ENCODE measurements at regions not wholly inside any gene's neighbourhood (a gene's known extent, or its start where the extent isn't known, plus 50 kb on each side); places are given as distances from the start of the nearest gene placed in this dataset.
"Not testable (repeated sequence)": the region's sequence is repeated elsewhere in the genome, so short reads cannot be mapped to it uniquely, and the experiment has no call there.

DNA sequence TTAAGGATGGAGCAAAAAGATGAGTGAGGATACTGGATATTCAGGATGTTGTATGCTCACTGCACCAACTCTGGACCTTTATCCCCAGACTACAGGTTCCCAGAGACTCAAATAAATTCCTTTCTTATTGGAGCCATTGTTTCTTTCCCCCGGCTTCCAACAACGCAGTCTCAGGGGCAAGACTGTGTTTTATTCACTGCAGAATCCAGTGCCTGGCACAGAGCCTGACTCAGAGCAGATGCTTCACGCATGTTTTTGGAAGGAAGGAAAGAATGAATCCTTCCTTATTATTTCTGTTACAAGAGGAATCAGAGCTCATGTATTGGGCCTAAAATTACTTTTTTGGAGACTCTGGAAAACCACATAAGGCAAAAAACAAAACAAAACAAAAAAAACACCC is 96.0 kb upstream of the VGLL4 start:
- Mint-ChIP-seq H3K4me1 (peaks cover 4% of the 10 kb centered on the region), H3K9me3 (no peaks in the 10 kb centered on the region), H3K27me3 (no peaks in the 10 kb centered on the region), H3K4me3 (no peak overlapping the region), H3K36me3 (ENCODE audit: low read depth) (no peaks in the 10 kb centered on the region), H3K27ac (no peak overlapping the region)
- no peak for DNase-seq
- POLR2A ChIA-PET, result no interaction called here
- CTCF ChIA-PET, result no interaction called here

DNA sequence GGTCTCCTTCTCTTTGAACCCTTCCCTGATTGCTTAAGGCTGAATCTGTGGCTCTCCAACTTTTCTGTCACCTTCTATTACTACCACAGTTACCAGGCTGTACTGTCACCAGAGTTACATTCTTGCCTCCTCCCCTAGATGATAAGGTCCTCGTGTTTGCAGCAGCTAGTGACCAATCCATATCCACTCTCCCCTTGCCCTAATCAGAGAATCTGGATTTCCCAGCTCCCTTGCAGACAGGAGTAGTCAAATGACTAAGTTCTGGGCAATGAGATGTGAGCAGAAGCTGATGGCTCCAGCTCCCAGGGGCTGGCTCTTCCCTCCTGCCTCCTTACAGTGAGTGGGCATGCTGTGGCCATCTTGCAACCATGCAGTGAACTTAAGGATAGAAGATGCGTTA is 95.4 kb upstream of the VGLL4 start:
- CTCF ChIA-PET, result no interaction called here
- Mint-ChIP-seq H3K4me1 (peaks cover 4% of the 10 kb centered on the region), H3K27me3 (no peaks in the 10 kb centered on the region), H3K27ac (no peak overlapping the region), H3K9me3 (no peaks in the 10 kb centered on the region), H3K4me3 (no peak overlapping the region), H3K36me3 (ENCODE audit: low read depth) (no peaks in the 10 kb centered on the region)
- DNase-seq, result no peak
- POLR2A ChIA-PET, result no interaction called here

DNA sequence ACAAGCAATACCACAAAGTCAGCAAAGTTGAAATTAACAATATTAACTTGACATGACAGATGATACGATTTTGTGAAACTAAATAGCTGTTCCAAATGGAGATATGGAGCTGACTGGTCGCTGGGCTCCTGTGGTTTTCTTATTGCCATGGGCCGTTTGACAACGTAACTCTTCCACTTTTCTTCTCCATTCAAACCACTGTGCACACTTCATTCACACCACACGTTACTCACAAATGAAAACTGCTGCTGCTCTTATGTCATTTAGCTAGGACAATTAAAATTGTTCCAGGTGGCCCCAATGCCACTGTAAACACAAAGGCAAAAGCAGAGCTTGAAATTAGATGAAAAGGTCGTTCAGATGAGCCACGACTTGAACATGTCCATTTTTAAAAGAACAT is 94.0 kb upstream of the VGLL4 start:
- Mint-ChIP-seq H3K36me3 (ENCODE audit: low read depth) (no peaks in the 10 kb centered on the region), H3K27me3 (no peaks in the 10 kb centered on the region), H3K27ac (no peak overlapping the region), H3K4me3 (no peak overlapping the region), H3K4me1 (peaks cover 4% of the 10 kb centered on the region), H3K9me3 (no peaks in the 10 kb centered on the region)
- no peak for DNase-seq
- ChIA-PET CTCF (interaction anchor here (0.6 to 1.2 kb wide), 2 partner anchors 10 to 103 kb away, joined by 3 to 7 read pairs; no protein-coding TSS in a partner anchor), POLR2A (no interaction called here)

DNA sequence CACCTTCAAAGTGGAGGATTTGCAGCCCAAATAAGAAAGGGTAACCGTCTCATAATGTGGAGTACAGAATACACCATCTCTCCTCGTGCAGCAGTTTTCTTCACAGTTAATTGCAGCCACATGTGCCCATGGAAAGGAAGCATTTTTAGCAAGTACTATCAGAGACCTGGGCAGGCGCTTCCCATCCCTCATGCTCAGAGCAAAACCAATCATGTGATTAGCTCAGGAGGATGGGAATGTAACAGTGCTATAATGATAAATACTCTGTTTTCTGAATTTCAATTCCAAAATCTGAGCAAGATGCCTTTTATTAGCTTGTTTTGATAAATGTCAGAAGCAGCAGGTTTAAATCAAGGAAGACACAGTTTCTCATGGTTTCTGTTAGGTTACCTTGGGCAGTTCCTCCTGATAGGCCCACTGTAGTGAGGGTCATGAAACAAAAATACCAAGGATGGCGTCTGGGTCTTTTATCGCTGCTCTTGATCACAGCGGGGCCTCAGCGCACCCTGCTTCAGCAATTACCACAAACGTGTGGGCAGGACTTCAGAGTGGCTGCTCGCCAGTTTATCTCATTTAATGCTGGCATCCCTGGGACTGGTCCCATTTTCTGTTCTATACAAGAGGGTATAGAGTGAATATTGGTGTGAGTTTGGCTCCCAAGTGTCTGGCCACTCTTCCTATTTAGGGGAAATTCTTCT is 92.6 kb upstream of the VGLL4 start:
- no peak overlapping the region for H3K4me3 Mint-ChIP-seq
- H3K4me1 Mint-ChIP-seq, result peaks cover 4% of the 10 kb centered on the region
- POLR2A ChIA-PET, result no interaction called here
- no peaks in the 10 kb centered on the region for H3K9me3 Mint-ChIP-seq
- DNase-seq, result no peak
- no peaks in the 10 kb centered on the region for H3K36me3 Mint-ChIP-seq (ENCODE audit: low read depth)
- H3K27me3 Mint-ChIP-seq, result peaks cover 2% of the 10 kb centered on the region
- CTCF ChIA-PET, result no interaction called here
- H3K27ac Mint-ChIP-seq, result no peak overlapping the region

DNA sequence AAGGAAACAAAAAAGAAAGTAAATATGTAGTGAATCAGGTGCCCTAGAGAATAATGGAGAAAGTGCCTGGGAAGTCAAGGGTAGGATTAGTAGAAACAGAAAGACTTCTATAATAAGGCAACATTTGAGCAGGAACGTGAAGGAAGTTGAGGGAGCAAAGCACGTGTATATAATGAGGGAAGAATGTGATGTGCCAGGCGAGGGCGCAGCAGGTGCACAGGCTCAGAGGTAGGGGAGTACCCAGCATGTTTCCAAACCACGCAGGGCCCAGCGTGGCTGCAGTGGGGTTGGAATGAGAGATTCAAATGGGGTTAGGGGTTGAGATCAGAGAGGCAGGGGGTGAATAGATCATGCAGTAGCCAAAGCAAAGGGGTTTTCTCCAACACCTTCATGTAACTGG is 91.9 kb upstream of the VGLL4 start:
- POLR2A ChIA-PET, result no interaction called here
- Mint-ChIP-seq H3K27me3 (peaks cover 3% of the 10 kb centered on the region), H3K9me3 (no peaks in the 10 kb centered on the region), H3K36me3 (ENCODE audit: low read depth) (no peaks in the 10 kb centered on the region), H3K4me1 (peaks cover 4% of the 10 kb centered on the region), H3K27ac (no peak overlapping the region), H3K4me3 (no peak overlapping the region)
- no peak for DNase-seq
- CTCF ChIA-PET, result no interaction called here

DNA sequence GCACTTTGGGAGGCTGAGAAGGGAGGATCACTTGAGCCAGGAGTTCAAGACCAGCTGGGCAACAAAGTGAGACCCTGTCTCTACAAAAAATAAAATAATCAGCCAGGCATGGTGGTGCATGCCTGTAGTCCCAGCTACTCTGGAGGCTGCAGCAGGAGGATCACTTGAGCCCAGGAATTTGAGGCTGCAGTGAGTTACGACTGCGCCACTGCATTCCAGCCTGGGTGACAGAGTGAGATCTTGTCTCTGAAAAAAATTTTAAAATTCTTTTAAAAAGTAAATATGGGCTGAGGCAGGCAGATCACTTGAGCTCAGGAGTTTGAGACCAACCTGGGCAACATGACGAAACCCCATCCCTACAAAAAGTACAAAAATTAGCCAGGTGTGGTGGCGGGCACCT is 91.4 kb upstream of the VGLL4 start:
- H3K4me3 Mint-ChIP-seq; H3K36me3 Mint-ChIP-seq (ENCODE audit: low read depth); CTCF ChIA-PET; H3K27ac Mint-ChIP-seq; DNase-seq; POLR2A ChIA-PET; H3K9me3 Mint-ChIP-seq; H3K4me1 Mint-ChIP-seq; H3K27me3 Mint-ChIP-seq: not testable (repeated sequence)

DNA sequence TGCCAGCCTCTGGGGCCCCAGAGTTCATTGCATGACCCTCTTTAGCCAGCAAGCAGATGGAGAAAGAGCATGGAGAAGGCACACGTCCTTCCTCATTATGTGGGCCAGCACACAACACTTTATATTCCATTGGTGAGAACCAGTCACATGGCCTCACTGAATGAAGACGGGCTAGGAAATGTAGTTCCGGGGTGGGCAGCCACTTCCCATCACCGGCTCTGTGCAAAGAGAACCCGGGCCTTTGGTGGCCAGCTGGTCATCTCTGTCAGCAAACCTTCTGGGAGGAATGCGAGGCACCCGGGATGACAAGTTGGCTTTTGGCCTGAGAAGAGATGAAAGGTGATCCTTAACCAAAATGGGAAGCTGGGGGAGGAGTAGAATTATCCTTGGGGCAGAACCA is 90.2 kb upstream of the VGLL4 start:
- ChIA-PET POLR2A (no interaction called here), CTCF (interaction anchor here (0.7 kb wide), 1 partner anchor 71 kb away, joined by 3 read pairs; no protein-coding TSS in a partner anchor)
- no peak for DNase-seq
- H3K4me3 Mint-ChIP-seq, result no peak overlapping the region
- no peaks in the 10 kb centered on the region for H3K36me3 Mint-ChIP-seq (ENCODE audit: low read depth)
- peaks cover 7% of the 10 kb centered on the region for H3K27me3 Mint-ChIP-seq
- no peak overlapping the region for H3K27ac Mint-ChIP-seq
- no peaks in the 10 kb centered on the region for H3K9me3 Mint-ChIP-seq
- peaks cover 4% of the 10 kb centered on the region for H3K4me1 Mint-ChIP-seq

DNA sequence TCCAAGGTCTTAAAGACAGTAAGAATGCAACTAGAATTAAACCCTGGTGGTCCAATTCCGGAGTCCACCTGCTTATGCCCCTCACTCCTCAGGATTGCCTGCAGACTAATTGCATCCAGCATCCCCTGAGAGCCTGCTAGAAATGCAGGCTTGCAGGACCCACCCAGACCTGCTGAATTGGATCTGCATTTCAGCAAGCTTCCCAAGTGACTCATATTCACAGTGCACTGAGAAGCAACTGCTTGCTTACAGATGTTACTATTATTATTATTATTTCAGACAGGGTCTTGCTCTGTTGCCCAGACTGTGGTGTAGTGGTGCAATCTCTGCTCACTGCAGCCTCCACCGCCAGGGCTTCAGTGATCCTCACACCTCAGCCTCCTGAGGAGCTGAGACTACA is 83.5 kb upstream of the VGLL4 start:
- DNase-seq, result no peak
- Mint-ChIP-seq H3K4me1 (peaks cover 5% of the 10 kb centered on the region), H3K36me3 (ENCODE audit: low read depth) (no peaks in the 10 kb centered on the region), H3K27me3 (peaks cover 20% of the 10 kb centered on the region), H3K4me3 (no peak overlapping the region), H3K27ac (no peak overlapping the region), H3K9me3 (no peaks in the 10 kb centered on the region)
- ChIA-PET CTCF (no interaction called here), POLR2A (no interaction called here)

DNA sequence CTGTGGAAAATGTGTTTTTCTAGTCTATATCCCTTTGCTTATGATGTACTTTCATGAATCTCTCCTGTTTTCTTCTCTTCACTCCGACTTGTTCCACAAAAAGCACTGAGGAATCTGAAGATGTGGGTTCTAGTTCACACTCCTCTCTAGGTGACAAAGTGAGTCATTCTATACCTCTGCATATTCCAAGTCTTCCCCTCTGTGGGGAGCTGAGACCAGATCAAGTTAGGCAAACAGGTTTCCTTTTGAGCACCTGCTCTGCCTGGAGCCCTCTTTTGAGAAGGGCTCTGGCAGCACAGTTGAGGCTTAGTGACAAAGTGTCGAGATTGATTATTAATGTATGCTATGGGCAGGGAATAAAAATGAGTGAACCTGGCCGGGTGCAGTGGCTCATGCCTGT is 82.4 kb upstream of the VGLL4 start:
- CTCF ChIA-PET, result interaction anchor here (1.1 kb wide), 1 partner anchor 25 kb away, joined by 3 read pairs; no protein-coding TSS in a partner anchor
- Mint-ChIP-seq H3K36me3 (ENCODE audit: low read depth) (no peaks in the 10 kb centered on the region), H3K4me1 (peaks cover 5% of the 10 kb centered on the region), H3K4me3 (no peak overlapping the region), H3K9me3 (no peaks in the 10 kb centered on the region), H3K27ac (no peak overlapping the region), H3K27me3 (peaks cover 24% of the 10 kb centered on the region)
- no peak for DNase-seq
- POLR2A ChIA-PET, result no interaction called here

DNA sequence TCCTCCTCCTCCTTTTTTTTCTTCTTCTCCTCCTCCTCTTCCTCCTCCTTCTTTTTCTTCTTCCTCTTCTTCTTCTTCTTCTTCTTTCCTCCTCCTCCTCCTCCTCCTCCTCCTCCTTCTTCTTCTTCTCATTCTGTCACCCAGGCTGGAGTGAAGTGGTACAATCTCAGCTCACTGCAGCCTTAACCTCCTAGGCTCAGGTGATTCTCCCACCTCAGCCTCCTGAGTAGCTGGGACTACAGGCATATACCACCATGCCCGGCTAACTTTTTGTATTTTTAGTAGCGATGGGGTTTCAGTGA is 81.6 kb upstream of the VGLL4 start:
- POLR2A ChIA-PET; DNase-seq; H3K4me3 Mint-ChIP-seq; H3K27ac Mint-ChIP-seq; CTCF ChIA-PET; H3K36me3 Mint-ChIP-seq (ENCODE audit: low read depth); H3K9me3 Mint-ChIP-seq: not testable (repeated sequence)
- peaks cover 29% of the 10 kb centered on the region for H3K27me3 Mint-ChIP-seq
- H3K4me1 Mint-ChIP-seq, result peaks cover 12% of the 10 kb centered on the region

DNA sequence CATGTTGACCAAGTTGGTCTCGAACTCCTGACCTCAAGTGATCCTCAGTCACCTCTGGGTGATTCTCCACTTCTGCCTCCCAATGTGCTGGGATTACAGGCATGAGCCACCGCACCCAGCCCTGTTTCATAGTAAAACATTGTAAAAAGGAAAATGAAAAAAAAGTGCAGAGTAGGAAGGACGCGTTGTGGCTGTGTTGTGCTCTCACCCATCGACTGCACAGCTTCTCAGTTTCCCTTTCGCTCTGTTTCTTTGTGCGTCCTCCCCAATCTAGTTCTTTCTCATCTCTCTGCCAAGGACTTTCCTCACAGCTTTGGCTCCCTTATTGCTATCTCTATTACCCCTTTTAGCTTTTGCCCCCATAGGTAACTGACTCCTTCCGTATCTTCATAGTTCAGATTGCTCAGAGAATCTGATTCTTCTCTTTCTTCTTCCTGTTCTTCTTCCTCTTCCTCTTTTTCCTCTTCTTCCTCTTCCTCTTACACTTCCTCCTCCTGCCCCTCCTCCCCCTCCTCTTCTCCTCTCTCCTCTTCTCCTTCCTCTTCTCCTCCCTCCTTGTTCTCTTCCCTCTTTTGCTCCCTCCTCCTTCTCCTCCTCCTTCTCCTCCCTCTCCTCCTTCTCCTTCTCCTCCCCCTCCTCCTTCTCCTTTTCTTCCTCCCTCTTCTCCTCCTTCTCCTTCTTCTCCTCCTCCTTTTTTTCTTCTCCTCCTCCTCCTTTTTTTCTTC is 81.1 kb upstream of the VGLL4 start:
- Mint-ChIP-seq H3K27me3 (peaks cover 28% of the 10 kb centered on the region), H3K9me3 (no peaks in the 10 kb centered on the region), H3K4me3 (peak overlapping the region; percentile 23), H3K36me3 (ENCODE audit: low read depth) (peaks cover 3% of the 10 kb centered on the region), H3K4me1 (peaks cover 13% of the 10 kb centered on the region), H3K27ac (no peak overlapping the region)
- ChIA-PET POLR2A (no interaction called here), CTCF (no interaction called here)
- no peak for DNase-seq

DNA sequence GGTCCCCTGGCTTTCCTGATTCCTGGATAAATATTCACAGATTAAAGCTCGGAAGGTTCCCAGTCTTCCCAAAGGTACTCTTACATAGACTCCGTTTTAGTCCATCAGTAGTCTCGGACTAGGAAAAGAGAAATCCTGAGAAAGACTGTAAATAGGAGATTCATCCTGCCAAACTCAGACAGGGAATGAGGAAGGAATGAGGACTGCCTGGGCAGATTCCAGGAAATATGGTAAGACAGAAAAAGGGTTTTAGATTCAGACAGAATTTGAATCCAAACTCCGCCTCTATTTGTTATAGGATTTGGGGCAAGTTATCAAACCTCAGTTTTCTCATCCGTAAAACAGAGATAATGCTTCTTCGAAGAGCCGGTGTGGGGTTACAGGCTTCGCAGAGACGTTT is 77.8 kb upstream of the VGLL4 start:
- Mint-ChIP-seq H3K27me3 (peaks cover 26% of the 10 kb centered on the region), H3K9me3 (no peaks in the 10 kb centered on the region), H3K27ac (no peak overlapping the region), H3K4me1 (peaks cover 30% of the 10 kb centered on the region), H3K4me3 (peak overlapping the region; percentile 88), H3K36me3 (ENCODE audit: low read depth) (peaks cover 3% of the 10 kb centered on the region)
- ChIA-PET POLR2A (no interaction called here), CTCF (no interaction called here)
- DNase-seq, result no peak

DNA sequence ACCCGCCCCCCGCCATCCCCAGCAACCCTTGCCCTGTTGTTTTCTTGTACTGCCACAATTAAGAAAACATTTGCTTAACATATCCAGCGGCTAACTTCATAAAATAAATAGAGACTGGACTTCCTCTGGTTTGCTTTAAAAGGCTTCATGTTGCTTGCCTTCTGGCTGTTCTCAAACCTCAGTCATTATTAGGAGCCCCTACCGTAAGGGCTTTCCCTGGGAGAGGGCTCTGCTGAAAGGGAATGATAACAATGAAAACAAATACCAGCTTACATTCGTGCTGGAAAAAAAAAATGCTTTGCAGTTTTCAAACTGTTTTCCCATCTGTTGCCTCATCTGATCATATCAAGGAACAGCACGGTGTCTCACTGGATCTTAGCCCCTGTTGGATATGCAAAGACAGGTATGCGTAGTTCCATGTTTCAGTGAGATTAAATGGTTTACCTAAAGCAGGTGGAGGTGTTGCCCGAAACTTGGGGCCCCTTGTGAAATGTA is 77.2 kb upstream of the VGLL4 start:
- Mint-ChIP-seq H3K9me3 (no peaks in the 10 kb centered on the region), H3K4me3 (peak overlapping the region; percentile 88), H3K27me3 (peaks cover 22% of the 10 kb centered on the region), H3K4me1 (peaks cover 32% of the 10 kb centered on the region), H3K36me3 (ENCODE audit: low read depth) (peaks cover 3% of the 10 kb centered on the region), H3K27ac (peak overlapping the region; percentile 82)
- ChIA-PET POLR2A (no interaction called here), CTCF (no interaction called here)
- no peak for DNase-seq
